A549 (cell line): ENCODE measurements at regions not wholly inside any gene's neighbourhood (a gene's known extent, or its start where the extent isn't known, plus 50 kb on each side); places are given as distances from the start of the nearest gene placed in this dataset.

Experiments used
- ATAC-seq, 2 experiments: fragments of 200-7000 bp in 1 of 2; fragments of >200 bp in 1 of 2; cut with Nextera tagmentation in 1 of 2; cut with Tn5 transposase in 1 of 2; 3 replicates each; pipeline versions ENCODE4 v1.8.0 to v1.9.1; 2018 to 2020; ENCODE audit warnings: mild to moderate bottlenecking in 1 of 2, moderate library complexity in 1 of 2
- CTCF ChIA-PET: fragments of 300-600 bp; sonication (Branson Sonifier 250); formaldehyde crosslinking; extraction: SDS; loops from one replicate; lab custom pipeline; 2021; ENCODE audit warnings: antibody characterized with exemption, inconsistent platforms; lab: Yijun Ruan, JAX
- POLR2A ChIA-PET: fragments of 350-600 bp; formaldehyde crosslinking; extraction: SDS; loops from one replicate; lab custom pipeline; 2021; ENCODE audit warnings: antibody characterized with exemption, inconsistent platforms; lab: Yijun Ruan, JAX
- DNase-seq, 2 experiments: peaks; one replicate each; pipeline versions ENCODE4 v3.0.0 to v3.0.0-alpha.2; 2011 to 2016; ENCODE audit warnings: low read depth in 1 of 2, low spot score in 1 of 2
- FAIRE-seq: peaks from 2 replicates; lab custom pipeline; 2011; peaks lifted over from hg19 to GRCh38; lab: Jason Lieb, UNC
- H3K27ac ChIP-seq, 2 experiments: fragments of >200 bp; sonication (Bioruptor Twin); formaldehyde crosslinking; 3 replicates each; pipeline ENCODE4 v1.5.1; 2016 to 2017
- H3K4me1 ChIP-seq: fragments of >200 bp; sonication (Bioruptor Twin); formaldehyde crosslinking; 3 replicates; pipeline ENCODE4 v1.6.1; 2016
- H3K4me2 ChIP-seq: fragments of >200 bp; sonication (Bioruptor Twin); formaldehyde crosslinking; 3 replicates; pipeline ENCODE4 v1.6.1; 2016
- H3K4me3 ChIP-seq: fragments of >200 bp; sonication (Bioruptor Twin); formaldehyde crosslinking; 3 replicates; pipeline ENCODE4 v1.5.1; 2016
- H3K9me3 ChIP-seq: fragments of >200 bp; sonication (Bioruptor Twin); formaldehyde crosslinking; 3 replicates; pipeline ENCODE4 v1.6.1; 2016
- ATOH8 ChIP-seq: fragments of 250-450 bp; sonication (Bioruptor Pico); IDR thresholded peaks from 2 replicates; pipeline ENCODE4 v1.5.0; 2020; ENCODE audit warnings: low read depth, mild to moderate bottlenecking, moderate library complexity
- CBX2 ChIP-seq: fragments of 200-600 bp; sonication (generic); IDR thresholded peaks from 2 replicates; pipeline ENCODE4 v1.6.1; 2016; ENCODE audit warnings: low read depth, mild to moderate bottlenecking, borderline replicate concordance
- CEBPB ChIP-seq, 2 experiments: fragments of >200 bp in 1 of 2; sonication (Bioruptor Twin) in 1 of 2; formaldehyde crosslinking in 1 of 2; IDR thresholded peaks; 2 replicates each; pipeline ENCODE4 v1.6.1; 2012 to 2016
- CHD2 ChIP-seq: fragments of 150-350 bp; IDR thresholded peaks from 2 replicates; pipeline ENCODE4 v1.6.1; 2014; ENCODE audit warnings: low read length; ENCODE audit not compliant: partially characterized antibody
- CTCF ChIP-seq: fragments of >200 bp; sonication (Bioruptor Twin); formaldehyde crosslinking; IDR thresholded peaks from 3 replicates; pipeline ENCODE4 v1.5.1; 2016
- ELK1 ChIP-seq: fragments of 150-350 bp; IDR thresholded peaks from 2 replicates; pipeline ENCODE4 v1.6.1; 2014; ENCODE audit warnings: low read depth, mild to moderate bottlenecking, low read length
- EP300 ChIP-seq, 2 experiments: fragments of >200 bp; sonication (Bioruptor Twin); formaldehyde crosslinking; IDR thresholded peaks; 2 replicates in 1 of 2; 3 replicates in 1 of 2; pipeline ENCODE4 v1.6.1; 2016 to 2017
- ESRRA ChIP-seq: fragments of 150-350 bp; IDR thresholded peaks from 2 replicates; pipeline ENCODE4 v1.6.1; 2014; ENCODE audit warnings: mild to moderate bottlenecking, low read length, borderline replicate concordance
- GATA3 ChIP-seq: IDR thresholded peaks from 2 replicates; pipeline ENCODE4 v1.6.1; 2012; ENCODE audit warnings: borderline replicate concordance
- HDAC2 ChIP-seq: fragments of 200-600 bp; sonication (generic); IDR thresholded peaks from 2 replicates; pipeline ENCODE4 v1.6.1; 2016
- HES2 ChIP-seq: fragments of >200 bp; sonication (Bioruptor Twin); formaldehyde crosslinking; IDR thresholded peaks from 2 replicates; pipeline ENCODE4 v1.6.1; 2016
- HEYL ChIP-seq: fragments of 250-450 bp; sonication (Bioruptor Pico); IDR thresholded peaks from 2 replicates; pipeline ENCODE4 v1.8.0; 2021; ENCODE audit warnings: mild to moderate bottlenecking, moderate library complexity
- HOXA7 ChIP-seq: fragments of 250-450 bp; sonication (Bioruptor Pico); IDR thresholded peaks from 2 replicates; pipeline ENCODE4 v1.5.0; 2020; ENCODE audit warnings: mild to moderate bottlenecking, moderate library complexity
- HOXB13 ChIP-seq: fragments of 250-450 bp; sonication (Bioruptor Pico); IDR thresholded peaks from 2 replicates; pipeline ENCODE4 v1.5.0; 2020; ENCODE audit warnings: low read depth, mild to moderate bottlenecking, moderate library complexity
- JUN ChIP-seq, 2 experiments: fragments of >200 bp; sonication (Bioruptor Twin); formaldehyde crosslinking; IDR thresholded peaks; 2 replicates in 1 of 2; 3 replicates in 1 of 2; pipeline ENCODE4 v1.6.1; 2016 to 2017
- KDM1A ChIP-seq: fragments of 200-600 bp; sonication (generic); IDR thresholded peaks from 2 replicates; pipeline ENCODE4 v1.6.1; 2016; ENCODE audit warnings: low read depth, mild to moderate bottlenecking
- KDM5A ChIP-seq: fragments of 200-600 bp; sonication (generic); IDR thresholded peaks from 2 replicates; pipeline ENCODE4 v1.6.1; 2016; ENCODE audit warnings: antibody characterized with exemption, mild to moderate bottlenecking
- MAX ChIP-seq: IDR thresholded peaks from 2 replicates; pipeline ENCODE4 v1.6.1; 2012
- MAZ ChIP-seq: fragments of 150-350 bp; IDR thresholded peaks from 2 replicates; pipeline ENCODE4 v1.6.1; 2014; ENCODE audit warnings: antibody characterized with exemption, low read depth, low read length, borderline replicate concordance
- PBX3 ChIP-seq: IDR thresholded peaks from 2 replicates; pipeline ENCODE4 v1.6.1; 2012
- PHF8 ChIP-seq: fragments of 200-600 bp; sonication (generic); IDR thresholded peaks from 2 replicates; pipeline ENCODE4 v1.6.1; 2016; ENCODE audit warnings: low read depth, mild to moderate bottlenecking, antibody characterized with exemption, moderate library complexity, borderline replicate concordance
- POLR2A ChIP-seq: IDR thresholded peaks from 2 replicates; pipeline ENCODE4 v1.6.1; 2012; ENCODE audit warnings: mild to moderate bottlenecking, low read length
- POLR2AphosphoS2 ChIP-seq: conservative IDR thresholded peaks from 2 replicates; pipeline ENCODE4 v1.6.1; 2012; ENCODE audit warnings: low read length, improper control_type of control experiment, inconsistent platforms
- RAD21 ChIP-seq, 2 experiments: fragments of >200 bp in 1 of 2; sonication (Bioruptor Twin) in 1 of 2; formaldehyde crosslinking in 1 of 2; IDR thresholded peaks in 1 of 2; conservative IDR thresholded peaks in 1 of 2; 2 replicates in 1 of 2; 3 replicates in 1 of 2; pipeline ENCODE4 v1.6.1; 2012 to 2018; ENCODE audit warnings: inconsistent platforms in 1 of 2
- RARB ChIP-seq: fragments of 250-450 bp; sonication (Bioruptor Pico); IDR thresholded peaks from 2 replicates; pipeline ENCODE4 v1.8.0; 2021; ENCODE audit warnings: mild to moderate bottlenecking, moderate library complexity
- RCOR1 ChIP-seq: fragments of 150-350 bp; IDR thresholded peaks from 2 replicates; pipeline ENCODE4 v1.6.1; 2014; ENCODE audit warnings: antibody characterized with exemption, low read length, low read depth
- SMC3 ChIP-seq: fragments of >200 bp; sonication (Bioruptor Twin); formaldehyde crosslinking; IDR thresholded peaks from 3 replicates; pipeline ENCODE4 v1.6.1; 2018; ENCODE audit warnings: inconsistent platforms
- SREBF2 ChIP-seq: fragments of 450-650 bp; IDR thresholded peaks from 2 replicates; pipeline ENCODE4 v1.6.1; 2014; ENCODE audit warnings: mild to moderate bottlenecking, moderate library complexity
- USF2 ChIP-seq: fragments of 450-650 bp; IDR thresholded peaks from 2 replicates; pipeline ENCODE4 v1.6.1; 2014; ENCODE audit warnings: antibody characterized with exemption
- ZFP36 ChIP-seq: fragments of 450-650 bp; IDR thresholded peaks from 2 replicates; pipeline ENCODE4 v1.6.1; 2014; ENCODE audit warnings: borderline replicate concordance; ENCODE audit not compliant: partially characterized antibody
- ZNF302 ChIP-seq: fragments of 250-450 bp; sonication (Bioruptor Pico); IDR thresholded peaks from 2 replicates; pipeline ENCODE4 v1.9.0; 2021; ENCODE audit warnings: inconsistent platforms, mild to moderate bottlenecking, moderate library complexity
- ZSCAN20 ChIP-seq: fragments of 250-450 bp; sonication (Bioruptor Pico); IDR thresholded peaks from 2 replicates; pipeline ENCODE4 v1.8.0; 2022; ENCODE audit warnings: mild to moderate bottlenecking, moderate library complexity
- WGBS: methylation state at CpG from one replicate; pipeline ENCODE4 v1.1.6; 2017; ENCODE audit errors: missing lambda C conversion rate; 5-methylcytosine and 5-hydroxymethylcytosine counted together

- Histone ChIP-seq H3K4me2 (no peak overlapping the region), H3K4me1 (no peaks in the 10 kb centered on the region), H3K27ac (no peak overlapping the region), H3K4me3 (no peak overlapping the region), H3K9me3 (no peaks in the 10 kb centered on the region)
- POLR2A ChIA-PET = no interaction called here
- no peak for ATAC-seq
- FAIRE-seq = no peak
- TF ChIP-seq CBX2 (no peak), GATA3 (no peak), RARB (CRISPR knock-in tag) (no peak), HOXA7 (CRISPR knock-in tag) (no peak), PBX3 (no peak), CTCF (no peak), MAX (no peak), KDM1A (no peak), ATOH8 (CRISPR knock-in tag) (no peak), ZSCAN20 (CRISPR knock-in tag) (no peak), EP300 (IDR thresholded peaks at IDR 0.05) (no peak), RCOR1 (no peak), RAD21 (conservative IDR thresholded peaks at IDR 0.05 in 1 of 2, IDR thresholded peaks at IDR 0.05 in 1 of 2) (no peak), MAZ (no peak), CEBPB (IDR thresholded peaks at IDR 0.05) (no peak), ESRRA (no peak), PHF8 (no peak), HDAC2 (no peak), HOXB13 (CRISPR knock-in tag) (no peak), ELK1 (no peak)
- TF ChIP-seq, all 56 proteins: peak for 0
- 66% methylated on average over 9 of the region's 10 CpGs for WGBS
- CTCF ChIA-PET = interaction anchor here (1.4 kb wide), 1 partner anchor 192 kb away, joined by 3 read pairs; no protein-coding TSS in a partner anchor
- DNase-seq = no peak
These were observed 79.3 kb upstream of the ARMC2 start for GRCh38 chr6:108768792-108769524.

- Histone ChIP-seq H3K4me1 (no peaks in the 10 kb centered on the region), H3K27ac (no peak overlapping the region), H3K4me3 (no peak overlapping the region), H3K4me2 (no peak overlapping the region), H3K9me3 (no peaks in the 10 kb centered on the region)
- DNase-seq (no peak), ATAC-seq (no peak), FAIRE-seq (no peak)
- TF ChIP-seq HOXA7 (CRISPR knock-in tag) (no peak), ZNF302 (CRISPR knock-in tag) (no peak), KDM1A (no peak), SREBF2 (no peak), ATOH8 (CRISPR knock-in tag) (no peak), POLR2AphosphoS2 (no peak), CHD2 (no peak), POLR2A (no peak), JUN (IDR thresholded peaks at IDR 0.05) (no peak), USF2 (no peak), ZFP36 (no peak), HEYL (CRISPR knock-in tag) (no peak), SMC3 (no peak), HES2 (no peak), KDM5A (no peak)
- ChIA-PET CTCF (interaction anchor here (0.8 kb wide), 1 partner anchor 16 kb away, joined by 3 read pairs; no protein-coding TSS in a partner anchor), POLR2A (no interaction called here)
- 0% methylated on average over 1 of the region's 1 CpG for WGBS
These were observed 76.8 kb upstream of the ARMC2 start for GRCh38 chr6:108771421-108771820.
